ENCODE measurements at regions not wholly inside any gene's neighbourhood (a gene's known extent, or its start where the extent isn't known, plus 50 kb on each side); places are given as distances from the start of the nearest gene placed in this dataset.

DNA sequence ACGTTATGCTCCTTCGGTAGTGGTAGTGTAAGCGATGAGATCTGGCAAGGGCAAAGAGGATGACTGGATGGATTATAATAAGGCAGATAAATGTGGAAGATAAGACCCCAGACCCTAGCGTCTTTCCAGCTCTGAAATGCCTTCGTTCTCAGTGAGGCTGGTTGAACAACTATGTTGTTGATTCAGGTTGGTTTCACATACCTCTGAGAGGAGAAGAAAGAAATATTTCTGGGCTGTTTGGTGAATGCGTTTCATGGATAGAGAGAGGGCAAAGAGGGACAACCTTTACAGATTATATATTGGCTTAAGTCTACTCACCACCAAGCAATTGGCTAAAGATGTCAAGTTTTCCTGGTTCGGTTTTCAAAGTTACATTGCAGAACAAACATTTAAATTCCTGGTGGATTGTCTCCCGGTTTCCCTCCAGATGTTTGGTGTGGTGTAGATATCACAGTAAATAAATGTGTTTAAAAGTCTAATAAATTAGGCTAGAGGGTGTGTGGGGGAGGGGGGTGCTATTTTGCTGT is 190.1 kb upstream of the GLI2 start:
- ATAC-seq, result no peak

DNA sequence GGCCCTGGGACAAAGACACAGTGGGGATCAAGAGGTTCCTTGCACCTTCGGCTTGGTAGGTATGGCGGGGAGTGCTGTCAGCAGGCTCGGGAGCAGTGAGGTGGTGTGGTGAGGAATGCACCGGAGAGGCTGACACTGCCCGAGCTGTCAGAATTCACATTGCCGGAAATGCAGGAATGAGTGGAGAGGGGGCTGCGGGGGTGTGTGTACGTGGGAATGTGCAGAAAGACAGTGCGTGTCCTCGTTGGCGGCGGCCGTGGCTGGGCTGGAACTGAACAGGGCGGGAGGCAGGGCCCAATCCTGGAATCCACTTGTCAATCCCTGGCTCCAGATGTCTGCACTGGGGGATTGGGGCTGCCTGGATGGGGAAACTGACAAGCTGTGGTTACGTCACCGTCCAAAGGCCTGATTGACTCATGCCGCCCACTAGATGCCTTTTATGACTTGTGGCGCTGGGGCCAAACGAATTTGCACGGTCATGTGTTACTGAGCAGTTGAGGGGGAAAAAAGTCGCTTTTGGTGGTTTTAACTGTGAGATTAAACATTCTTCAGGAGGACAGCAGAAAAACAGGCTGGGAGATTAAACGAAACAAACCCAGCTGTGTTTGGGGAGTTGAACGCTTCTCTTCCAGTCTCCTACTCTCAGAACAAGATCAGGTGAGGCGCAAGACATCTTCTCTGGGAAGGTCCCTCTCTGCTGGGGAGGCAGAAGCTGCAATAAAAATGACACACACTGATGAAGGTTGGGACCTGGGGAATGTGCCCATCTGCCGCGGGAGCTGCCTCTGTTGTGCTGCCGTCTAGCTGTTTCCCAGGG is 189.4 kb upstream of the GLI2 start:
- BruUV-seq (replicated peaks), result no TSS peak
- CTCF ChIA-PET, result no interaction called here
- H2AFZ ChIP-seq (ENCODE audit: low read length), result no peak overlapping the region

More for the DNA sequence above, 190.1 kb upstream of the GLI2 start:
- Histone ChIP-seq H3K79me2 (ENCODE audit: low read length) (no peaks in the 10 kb centered on the region), H3K4me1 (ENCODE audit: insufficient read depth, low read length) (peaks cover 4% of the 10 kb centered on the region; the same call in 1 of the 2 replicates), H2AFZ (ENCODE audit: low read length) (no peak overlapping the region), H4K20me1 (ENCODE audit: low read length) (no peaks in the 10 kb centered on the region), H3K4me3 (ENCODE audit: low read length) (no peak overlapping the region), H3K4me2 (ENCODE audit: low read length) (no peak overlapping the region), H3F3A (ENCODE audit: low read length, unreplicated experiment) (no peaks in the 10 kb centered on the region), H3K9me3 (ENCODE audit: low read length) (no peaks in the 10 kb centered on the region), H3K9me2 (replicated peaks; ENCODE audit: low read length) (no peaks in the 10 kb centered on the region), H3K36me3 (ENCODE audit: low read depth, low read length) (no peaks in the 10 kb centered on the region), H3K27me3 (ENCODE audit: low read length) (no peaks in the 10 kb centered on the region), H3K9ac (ENCODE audit: low read length) (no peak overlapping the region), H3K27ac (ENCODE audit: low read length) (no peak overlapping the region)
- BruUV-seq (replicated peaks), result no TSS peak
- ChIA-PET CTCF (no interaction called here), POLR2A (ENCODE audit: unreplicated experiment) (no interaction called here)
- TF ChIP-seq EZH2phosphoT487 (IDR thresholded peaks at IDR 0.05; ENCODE audit: borderline replicate concordance, low read length) (no peak), EZH2 (IDR thresholded peaks at IDR 0.05; ENCODE audit: low read length, unreplicated experiment) (no peak)
- TF ChIP-seq, protein P1, sequence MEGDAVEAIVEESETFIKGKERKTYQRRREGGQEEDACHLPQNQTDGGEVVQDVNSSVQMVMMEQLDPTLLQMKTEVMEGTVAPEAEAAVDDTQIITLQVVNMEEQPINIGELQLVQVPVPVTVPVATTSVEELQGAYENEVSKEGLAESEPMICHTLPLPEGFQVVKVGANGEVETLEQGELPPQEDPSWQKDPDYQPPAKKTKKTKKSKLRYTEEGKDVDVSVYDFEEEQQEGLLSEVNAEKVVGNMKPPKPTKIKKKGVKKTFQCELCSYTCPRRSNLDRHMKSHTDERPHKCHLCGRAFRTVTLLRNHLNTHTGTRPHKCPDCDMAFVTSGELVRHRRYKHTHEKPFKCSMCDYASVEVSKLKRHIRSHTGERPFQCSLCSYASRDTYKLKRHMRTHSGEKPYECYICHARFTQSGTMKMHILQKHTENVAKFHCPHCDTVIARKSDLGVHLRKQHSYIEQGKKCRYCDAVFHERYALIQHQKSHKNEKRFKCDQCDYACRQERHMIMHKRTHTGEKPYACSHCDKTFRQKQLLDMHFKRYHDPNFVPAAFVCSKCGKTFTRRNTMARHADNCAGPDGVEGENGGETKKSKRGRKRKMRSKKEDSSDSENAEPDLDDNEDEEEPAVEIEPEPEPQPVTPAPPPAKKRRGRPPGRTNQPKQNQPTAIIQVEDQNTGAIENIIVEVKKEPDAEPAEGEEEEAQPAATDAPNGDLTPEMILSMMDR (conservative IDR thresholded peaks at IDR 0.05; ENCODE audit: low read depth, low read length), result no peak
- intact Hi-C loops (cut with micrococcal nuclease), result no loop called here
- DNase-seq, result no peak

More for the DNA sequence above, 189.4 kb upstream of the GLI2 start:
- Histone ChIP-seq H4K20me1 (ENCODE audit: low read length) (no peaks in the 10 kb centered on the region), H3K4me3 (ENCODE audit: low read length) (no peak overlapping the region), H3K4me1 (ENCODE audit: insufficient read depth, low read length) (no peaks in the 10 kb centered on the region), H3K27ac (ENCODE audit: low read length) (no peak overlapping the region), H3F3A (ENCODE audit: low read length, unreplicated experiment) (no peaks in the 10 kb centered on the region), H3K9me2 (replicated peaks; ENCODE audit: low read length) (no peaks in the 10 kb centered on the region), H3K36me3 (ENCODE audit: low read depth, low read length) (no peaks in the 10 kb centered on the region), H3K4me2 (ENCODE audit: low read length) (no peak overlapping the region), H3K9ac (ENCODE audit: low read length) (no peak overlapping the region), H3K9me3 (ENCODE audit: low read length) (no peaks in the 10 kb centered on the region), H3K27me3 (ENCODE audit: low read length) (no peaks in the 10 kb centered on the region), H3K79me2 (ENCODE audit: low read length) (no peaks in the 10 kb centered on the region)
- POLR2A ChIA-PET (ENCODE audit: unreplicated experiment), result no interaction called here
- TF ChIP-seq EZH2phosphoT487 (IDR thresholded peaks at IDR 0.05; ENCODE audit: borderline replicate concordance, low read length) (no peak), EZH2 (IDR thresholded peaks at IDR 0.05; ENCODE audit: low read length, unreplicated experiment) (no peak)
- TF ChIP-seq, protein P1 (conservative IDR thresholded peaks at IDR 0.05; ENCODE audit: low read depth, low read length), result no peak
- intact Hi-C loops (cut with micrococcal nuclease), result no loop called here
- DNase-seq (no peak), ATAC-seq (no peak)

Data from PC-3 (cell line).